Neutrophil (primary cell): ENCODE measurements at regions not wholly inside any gene's neighbourhood (a gene's known extent, or its start where the extent isn't known, plus 50 kb on each side); places are given as distances from the start of the nearest gene placed in this dataset.

Experiments
- H3K27ac ChIP-seq: fragments of 200-600 bp; sonication (generic); 2 replicates; pipeline ENCODE4 v1.5.1; 2016; ENCODE audit warnings: mild to moderate bottlenecking, moderate library complexity
- H3K27me3 ChIP-seq: fragments of 200-600 bp; sonication (generic); 2 replicates; pipeline ENCODE4 v1.6.0; 2016; ENCODE audit warnings: mild to moderate bottlenecking
- H3K36me3 ChIP-seq: fragments of 200-600 bp; sonication (generic); 2 replicates; pipeline ENCODE4 v1.5.1; 2017
- H3K4me1 ChIP-seq, 2 experiments: fragments of 200-600 bp in 1 of 2; sonication (generic) in 1 of 2; 1 replicate in 1 of 2; 2 replicates in 1 of 2; pipeline versions ENCODE4 v1.5.1 to v1.6.1; 2013 to 2016; ENCODE audit warnings: low read depth in 1 of 2, low read length in 1 of 2, mild to moderate bottlenecking in 1 of 2, moderate library complexity in 1 of 2; ENCODE audit not compliant: control insufficient read depth in 1 of 2, insufficient read depth in 1 of 2
- H3K4me3 ChIP-seq, 2 experiments: fragments of 200-600 bp in 1 of 2; sonication (generic) in 1 of 2; 1 replicate in 1 of 2; 2 replicates in 1 of 2; pipeline ENCODE4 v1.5.1; 2013 to 2016; ENCODE audit warnings: low read depth in 1 of 2, low read length in 1 of 2, mild to moderate bottlenecking in 1 of 2, moderate library complexity in 1 of 2
- H3K9me3 ChIP-seq: fragments of 200-600 bp; sonication (generic); 2 replicates; pipeline ENCODE4 v1.5.1; 2016
- TF ChIP-seq, protein P1 (sequence below): fragments of 200-600 bp; sonication (generic); IDR thresholded peaks from 2 replicates; pipeline ENCODE4 v1.5.1; 2016; ENCODE audit warnings: antibody characterized with exemption

DNA sequence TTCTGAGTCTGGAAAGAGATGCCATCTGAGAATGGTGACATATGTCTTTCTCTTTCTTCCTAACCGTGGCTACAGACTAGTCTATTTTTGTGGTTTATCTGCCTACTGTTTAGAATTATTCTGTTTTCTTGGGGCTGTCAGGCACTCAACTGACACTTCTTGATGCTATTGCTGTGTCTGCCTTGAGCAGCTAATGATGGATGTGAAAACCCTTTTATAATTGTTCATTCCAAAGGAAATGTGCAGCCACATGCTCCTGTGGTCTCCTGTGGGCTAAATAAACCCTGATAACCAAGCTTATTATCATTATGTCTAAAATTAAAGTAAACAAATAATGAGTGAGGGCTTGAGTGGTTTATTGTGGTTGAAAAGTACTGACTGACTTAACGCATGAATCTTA is 52.7 kb upstream of the CXADR start:
- no peaks in the 10 kb centered on the region for H3K4me1 ChIP-seq
- no peaks in the 10 kb centered on the region for H3K36me3 ChIP-seq
- no peaks in the 10 kb centered on the region for H3K9me3 ChIP-seq
- H3K4me3 ChIP-seq: no peak overlapping the region
- peaks cover 6% of the 10 kb centered on the region for H3K27me3 ChIP-seq
- TF ChIP-seq, protein P1, sequence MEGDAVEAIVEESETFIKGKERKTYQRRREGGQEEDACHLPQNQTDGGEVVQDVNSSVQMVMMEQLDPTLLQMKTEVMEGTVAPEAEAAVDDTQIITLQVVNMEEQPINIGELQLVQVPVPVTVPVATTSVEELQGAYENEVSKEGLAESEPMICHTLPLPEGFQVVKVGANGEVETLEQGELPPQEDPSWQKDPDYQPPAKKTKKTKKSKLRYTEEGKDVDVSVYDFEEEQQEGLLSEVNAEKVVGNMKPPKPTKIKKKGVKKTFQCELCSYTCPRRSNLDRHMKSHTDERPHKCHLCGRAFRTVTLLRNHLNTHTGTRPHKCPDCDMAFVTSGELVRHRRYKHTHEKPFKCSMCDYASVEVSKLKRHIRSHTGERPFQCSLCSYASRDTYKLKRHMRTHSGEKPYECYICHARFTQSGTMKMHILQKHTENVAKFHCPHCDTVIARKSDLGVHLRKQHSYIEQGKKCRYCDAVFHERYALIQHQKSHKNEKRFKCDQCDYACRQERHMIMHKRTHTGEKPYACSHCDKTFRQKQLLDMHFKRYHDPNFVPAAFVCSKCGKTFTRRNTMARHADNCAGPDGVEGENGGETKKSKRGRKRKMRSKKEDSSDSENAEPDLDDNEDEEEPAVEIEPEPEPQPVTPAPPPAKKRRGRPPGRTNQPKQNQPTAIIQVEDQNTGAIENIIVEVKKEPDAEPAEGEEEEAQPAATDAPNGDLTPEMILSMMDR: no peak
- no peak overlapping the region for H3K27ac ChIP-seq

DNA sequence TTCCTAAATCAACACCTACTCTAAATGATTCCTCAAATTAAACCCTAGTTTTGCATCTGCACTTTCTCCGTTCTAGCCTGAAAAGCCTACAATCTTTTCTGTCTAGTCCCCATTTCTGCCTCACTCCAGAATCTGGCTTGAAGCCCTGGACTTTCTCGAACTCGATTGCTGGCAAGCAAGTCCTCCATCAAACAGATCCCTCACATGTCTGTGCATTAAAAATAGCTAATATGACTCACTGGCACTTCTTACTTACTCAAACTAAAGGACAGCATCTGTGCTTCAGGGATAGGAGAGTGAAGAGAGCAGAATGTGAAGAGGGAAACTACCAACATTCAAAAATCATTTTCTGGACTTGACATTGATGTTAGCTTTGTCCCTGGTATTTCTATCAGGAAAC is 51.8 kb upstream of the CXADR start:
- Histone ChIP-seq H3K27ac (no peak overlapping the region), H3K4me1 (no peaks in the 10 kb centered on the region), H3K9me3 (no peaks in the 10 kb centered on the region), H3K4me3 (no peak overlapping the region), H3K27me3 (no peaks in the 10 kb centered on the region), H3K36me3 (no peaks in the 10 kb centered on the region)
- TF ChIP-seq, protein P1: no peak

DNA sequence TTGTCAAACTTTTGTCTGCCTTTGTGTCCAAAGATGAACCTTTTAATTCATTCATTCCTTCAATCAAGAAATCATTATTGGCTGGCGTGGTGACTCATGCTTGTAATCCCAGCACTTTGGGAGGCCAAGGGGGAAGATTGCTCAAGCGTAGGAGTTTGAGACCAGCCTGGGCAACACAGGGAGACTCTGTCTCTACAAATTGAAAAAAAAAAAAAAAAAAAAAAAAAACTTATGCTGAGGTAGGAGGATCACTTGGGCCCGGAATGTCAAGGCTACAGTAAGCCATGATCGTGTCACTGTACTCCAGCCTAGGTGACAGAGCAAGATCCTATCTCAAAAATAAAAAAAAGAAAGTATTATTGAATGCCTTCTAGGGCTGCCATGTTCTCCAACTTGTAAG is 51.3 kb upstream of the CXADR start:
- H3K36me3 ChIP-seq: no peaks in the 10 kb centered on the region
- no peak overlapping the region for H3K4me3 ChIP-seq
- no peaks in the 10 kb centered on the region for H3K27me3 ChIP-seq
- no peak overlapping the region for H3K27ac ChIP-seq
- no peaks in the 10 kb centered on the region for H3K9me3 ChIP-seq
- TF ChIP-seq, protein P1: no peak
- no peaks in the 10 kb centered on the region for H3K4me1 ChIP-seq

DNA sequence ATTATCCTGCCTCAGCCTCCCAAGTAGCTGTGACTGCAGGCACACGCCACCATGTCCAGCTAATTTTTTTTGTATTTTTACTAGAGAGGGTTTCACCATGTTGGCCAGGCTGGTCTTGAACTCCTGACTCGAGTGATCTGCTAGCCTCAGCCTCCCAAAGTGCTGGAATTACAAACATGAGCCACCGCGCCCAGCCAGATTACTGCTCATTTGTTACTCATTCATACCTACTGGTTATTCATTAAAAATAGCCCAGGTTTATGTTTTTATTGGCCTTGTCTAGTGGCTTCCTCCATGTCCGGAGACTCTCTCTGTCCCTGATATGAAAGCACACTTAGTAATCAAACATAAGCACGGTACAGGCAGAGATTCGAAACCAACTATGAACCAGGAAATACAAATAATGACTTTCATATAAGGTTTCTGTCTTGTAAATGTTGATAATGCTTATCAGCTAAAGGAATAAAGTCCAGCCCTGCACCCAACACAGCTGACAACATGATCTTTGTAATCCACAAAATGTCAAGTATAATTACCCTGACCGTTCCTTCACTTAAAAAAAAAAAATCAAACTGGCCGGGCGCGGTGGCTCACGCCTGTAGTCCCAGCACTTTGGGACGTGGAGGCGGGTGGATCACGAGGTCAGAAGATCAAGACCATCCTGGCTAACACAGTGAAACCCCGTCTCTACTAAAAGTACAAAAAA is 50.4 kb upstream of the CXADR start:
- no peaks in the 10 kb centered on the region for H3K27me3 ChIP-seq
- no peak overlapping the region for H3K27ac ChIP-seq
- TF ChIP-seq, protein P1: no peak
- no peaks in the 10 kb centered on the region for H3K9me3 ChIP-seq
- no peaks in the 10 kb centered on the region for H3K36me3 ChIP-seq
- H3K4me3 ChIP-seq: no peak overlapping the region
- H3K4me1 ChIP-seq: no peaks in the 10 kb centered on the region
